GM21360 (cell line): ENCODE measurements at regions not wholly inside any gene's neighbourhood (a gene's known extent, or its start where the extent isn't known, plus 50 kb on each side); places are given as distances from the start of the nearest gene placed in this dataset.

ENCODE experiments used
- ATAC-seq: cut with Tn5 transposase; IDR thresholded peaks from one replicate; pipeline ENCODE4 v1.9.1; 2021; ENCODE audit warnings: mild to moderate bottlenecking, moderate library complexity; ENCODE audit not compliant: unreplicated experiment

DNA sequence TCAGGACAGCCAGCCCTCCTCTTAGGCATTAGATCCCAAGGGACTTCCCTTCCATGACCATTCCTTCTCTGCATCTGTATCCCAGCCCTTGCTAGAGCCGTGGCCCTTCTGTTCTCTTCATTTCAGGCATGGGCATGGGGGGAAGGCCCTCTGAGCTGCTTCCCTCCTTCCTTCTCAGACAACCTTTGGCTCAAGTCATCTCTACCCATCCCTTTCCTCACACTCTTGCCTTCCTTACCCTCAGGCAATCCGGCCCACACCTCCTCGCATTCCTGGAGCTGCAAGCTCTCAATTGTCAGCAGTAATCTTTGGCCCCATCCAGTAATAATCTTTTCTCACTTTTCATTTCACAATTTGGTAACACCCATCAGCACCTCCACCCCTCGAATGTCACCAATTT, 426.9 kb upstream of the JARID2 start:
- ATAC-seq = no peak

DNA sequence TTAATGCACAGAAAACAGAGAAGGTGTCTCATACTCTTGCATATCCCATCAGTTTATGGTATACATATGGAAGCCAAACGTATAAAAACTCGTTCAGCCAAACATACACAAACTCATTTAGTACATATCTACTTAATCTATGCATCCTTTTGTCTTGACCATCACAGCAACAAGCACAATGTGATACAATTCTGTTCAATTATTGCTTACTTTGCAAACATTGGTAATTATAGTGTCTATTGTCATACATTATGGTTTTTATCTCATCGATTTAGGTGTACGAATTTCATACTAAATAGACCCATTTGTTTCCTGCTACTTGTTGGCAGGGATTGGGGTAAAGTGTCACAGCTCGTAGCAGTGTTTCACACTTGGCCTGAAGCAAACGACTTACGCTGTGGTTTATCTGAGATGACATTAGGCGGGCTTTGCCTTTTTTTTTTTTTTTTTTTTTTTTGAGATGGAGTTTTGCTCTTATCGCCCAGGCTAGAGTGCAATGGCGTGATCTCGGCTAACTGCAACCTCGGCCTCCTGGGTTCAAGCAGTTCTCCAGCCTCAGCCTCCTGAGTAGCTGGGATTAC, 425.9 kb upstream of the JARID2 start:
- ATAC-seq = no peak

DNA sequence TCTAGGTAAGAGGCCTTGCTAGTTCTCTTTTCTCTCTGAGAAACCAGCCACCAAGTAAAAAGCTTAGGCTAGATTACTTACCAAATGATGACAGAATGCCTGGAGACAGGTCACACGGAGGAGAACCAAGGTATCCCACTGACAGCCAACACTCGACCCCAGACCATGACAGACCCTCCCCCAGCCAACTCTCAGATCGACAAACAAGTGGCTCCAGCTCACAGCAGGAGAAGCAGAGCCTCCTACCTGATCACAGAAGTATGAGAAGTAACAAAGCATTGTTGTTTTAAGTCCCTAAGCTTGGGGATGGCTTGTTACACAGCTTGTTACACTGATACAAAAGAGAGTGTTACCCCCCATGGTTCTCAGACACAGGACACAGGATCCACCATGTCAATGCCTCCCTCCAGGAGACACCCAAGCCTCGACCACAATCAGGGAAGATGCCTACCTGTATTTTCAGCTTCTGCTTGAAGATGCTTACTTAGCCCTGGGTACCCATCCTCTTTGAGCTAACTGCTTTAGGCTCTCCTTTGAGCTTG, 423.8 kb upstream of the JARID2 start:
- no peak for ATAC-seq

DNA sequence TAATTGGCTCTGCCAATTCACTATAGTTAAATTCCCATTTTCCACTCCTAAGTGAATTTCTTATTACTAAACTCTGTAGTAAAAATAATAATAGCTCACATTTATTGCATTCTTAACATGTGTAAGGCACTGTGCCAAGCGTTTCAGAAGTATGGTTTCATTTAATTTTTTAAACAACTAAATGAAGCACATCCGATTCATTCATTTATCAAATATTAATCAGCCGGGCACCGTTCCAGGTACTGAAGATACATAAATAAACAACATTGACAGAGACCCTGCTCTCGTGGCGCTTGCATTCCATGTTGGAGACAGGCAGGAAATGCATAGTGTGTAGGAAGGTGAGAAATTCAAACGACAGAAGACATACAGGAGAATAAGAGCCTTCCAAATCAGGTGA, 423.2 kb upstream of the JARID2 start:
- ATAC-seq = no peak

DNA sequence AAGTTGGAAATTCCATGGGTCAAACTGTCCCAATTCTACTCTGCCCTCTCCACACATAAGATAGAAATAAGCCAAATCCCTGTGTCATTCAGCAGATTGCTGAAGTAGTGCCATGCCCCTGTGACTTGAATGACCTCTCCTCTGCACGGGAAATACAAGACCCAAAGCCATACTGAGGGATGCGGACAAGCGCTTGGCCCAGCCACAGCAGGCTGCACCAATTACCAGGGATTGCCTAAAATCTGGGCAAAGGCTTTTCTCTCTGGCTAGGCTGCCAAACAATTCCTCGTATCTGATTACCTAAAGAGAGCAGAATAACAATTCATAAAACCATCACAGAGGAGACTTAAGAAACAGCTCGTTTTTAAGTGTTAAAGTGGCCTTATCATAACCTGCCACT, 421.8 kb upstream of the JARID2 start:
- no peak for ATAC-seq

DNA sequence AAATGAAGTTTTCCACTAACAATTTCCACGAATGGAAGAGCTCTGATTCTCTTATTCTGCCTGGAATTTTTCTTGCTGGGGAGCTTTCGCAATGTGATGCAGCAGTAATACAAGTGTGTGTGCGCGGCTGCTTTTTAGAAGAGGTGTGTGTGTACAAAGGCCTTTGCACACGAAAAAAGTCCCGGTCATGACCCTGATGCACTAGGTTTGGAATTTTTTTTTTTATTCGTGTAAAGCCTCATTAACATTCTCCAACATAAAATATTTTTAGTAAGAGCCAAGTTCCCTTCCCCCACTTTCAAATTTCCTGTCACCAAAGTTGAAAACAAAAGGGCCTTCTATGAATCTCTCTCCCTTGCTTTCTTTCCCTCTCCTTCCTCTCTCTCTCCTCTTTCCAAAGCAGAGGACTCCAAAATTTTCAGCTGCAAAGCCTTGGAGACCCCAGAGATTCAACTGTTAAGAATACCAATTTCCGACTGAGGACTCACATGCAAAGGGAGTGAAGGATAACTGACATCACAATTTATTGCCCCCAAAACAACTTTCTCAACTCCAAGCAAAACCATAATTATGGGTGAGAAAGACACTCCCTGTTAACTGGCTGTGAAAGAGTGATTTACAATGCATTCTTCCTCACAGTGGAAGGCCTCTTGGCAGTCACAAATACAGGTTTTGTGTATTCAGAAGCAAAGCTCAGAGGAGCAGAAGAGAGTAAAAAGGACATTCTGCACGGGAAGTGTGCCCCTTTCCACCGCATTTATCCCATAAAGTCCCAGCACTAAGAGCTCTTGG, 421.2 kb upstream of the JARID2 start:
- no peak for ATAC-seq

DNA sequence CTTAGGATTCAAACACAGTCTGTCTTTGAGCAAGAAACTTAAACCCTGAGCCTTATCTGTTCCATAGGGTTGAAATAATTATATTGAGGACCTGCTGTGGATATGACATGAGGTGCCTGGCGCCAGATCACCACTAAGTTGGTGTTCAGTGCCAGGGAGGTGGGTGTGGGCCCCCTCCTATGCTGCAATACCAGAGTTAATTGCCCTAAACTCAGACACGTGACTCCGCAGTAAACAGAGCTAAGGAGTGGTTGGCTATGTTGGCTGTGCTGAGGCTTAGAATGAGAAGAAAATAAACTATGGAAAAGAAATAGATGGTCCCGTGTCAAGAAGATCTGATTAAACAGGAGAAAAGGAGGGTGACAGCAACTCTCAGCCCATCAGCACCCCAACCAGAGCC, 419.4 kb upstream of the JARID2 start:
- ATAC-seq = no peak

DNA sequence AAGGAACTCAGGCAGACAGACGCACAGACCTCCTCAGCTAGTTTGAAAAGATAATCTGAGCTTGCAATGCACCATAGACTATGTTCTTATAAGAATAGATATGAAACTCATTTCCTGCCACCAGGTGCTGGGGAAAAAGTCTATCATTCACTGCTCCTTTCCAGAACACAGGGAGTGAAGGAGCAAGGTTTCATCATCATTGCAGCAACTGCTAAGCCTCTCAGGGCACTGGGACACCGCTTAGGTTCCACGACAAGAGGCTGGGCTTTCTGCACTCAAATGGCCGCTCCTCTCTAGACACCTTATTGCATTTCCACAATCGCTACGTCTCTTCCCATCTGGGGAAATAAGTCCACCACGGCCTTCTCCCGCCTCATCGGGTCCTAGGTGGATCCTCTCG, 418.5 kb upstream of the JARID2 start:
- ATAC-seq = no peak

DNA sequence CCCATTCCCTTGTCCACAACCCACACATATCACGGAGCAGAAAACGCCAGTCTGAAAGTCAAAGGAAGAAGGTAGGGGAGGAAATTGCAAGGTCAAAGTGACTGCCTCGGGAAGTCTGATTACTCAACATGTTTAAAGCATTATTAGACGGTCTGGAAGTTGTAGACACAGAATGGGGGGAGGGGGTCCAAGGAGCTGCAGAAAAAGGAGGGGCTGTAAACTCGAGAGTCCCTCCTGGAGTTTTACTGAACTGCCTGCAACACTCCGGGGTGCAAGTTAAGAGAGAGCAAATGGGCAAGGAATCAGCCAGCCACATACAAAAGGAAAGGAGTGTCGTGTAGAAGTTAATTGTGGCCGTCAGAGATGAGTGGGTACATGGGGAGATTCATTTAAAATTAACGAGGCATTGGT, 417.7 kb upstream of the JARID2 start:
- ATAC-seq = no peak

DNA sequence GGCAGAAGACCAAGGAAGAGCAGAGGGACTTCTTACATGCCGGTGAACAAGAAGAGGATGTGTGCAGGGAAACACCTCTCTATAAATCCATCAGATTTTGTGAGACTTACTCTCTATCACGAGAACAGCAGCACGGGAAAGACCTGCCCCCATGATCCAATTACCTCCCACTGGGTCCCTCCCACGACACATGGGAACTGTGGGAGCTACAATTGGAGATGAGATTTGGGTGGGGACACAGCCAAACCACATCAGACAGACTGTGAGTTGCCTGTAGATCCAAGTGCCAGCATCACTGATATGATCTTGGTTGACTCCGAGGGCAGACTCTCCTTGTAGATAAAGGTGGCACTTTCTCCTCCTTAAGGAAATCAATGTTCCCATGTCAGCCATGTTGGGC, 414.8 kb upstream of the JARID2 start:
- no peak for ATAC-seq

DNA sequence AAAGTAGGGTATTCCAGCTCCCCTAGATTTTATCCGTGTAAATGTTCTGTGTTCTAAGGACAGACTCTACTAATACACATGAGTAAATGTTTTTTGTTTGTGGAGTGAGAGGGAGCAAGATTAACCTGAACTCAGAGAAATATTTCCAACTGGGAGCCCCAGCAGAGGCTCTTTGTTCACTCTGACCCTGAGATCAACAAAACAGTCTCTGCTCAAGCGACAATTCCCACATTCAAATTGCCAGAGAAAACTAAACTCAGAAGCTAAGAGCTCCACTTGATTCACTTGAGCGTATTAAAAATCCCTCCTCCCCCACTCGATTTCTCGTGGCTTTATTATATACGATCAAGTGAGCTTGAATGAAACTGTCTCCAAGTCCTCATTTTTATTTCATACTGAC, 413.9 kb upstream of the JARID2 start:
- ATAC-seq = no peak

DNA sequence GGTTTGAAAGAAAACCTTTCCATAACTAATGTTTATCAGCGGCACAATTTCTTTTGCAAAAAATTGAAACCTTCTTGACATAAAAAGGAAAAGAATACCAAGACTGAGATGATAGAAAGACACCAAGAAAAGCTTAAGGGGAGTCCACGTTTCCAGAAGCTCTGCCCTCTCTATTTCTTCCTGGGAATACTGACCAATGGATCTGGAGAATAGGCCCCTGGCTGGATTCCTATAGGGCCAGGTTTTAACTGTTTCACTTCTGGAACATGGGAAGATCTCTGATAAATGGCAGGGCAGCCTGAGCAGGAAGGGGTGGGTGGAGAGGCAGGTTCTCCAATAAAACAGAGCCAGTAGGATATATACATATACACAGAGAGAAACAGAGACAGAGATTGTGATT, 413.4 kb upstream of the JARID2 start:
- no peak for ATAC-seq

DNA sequence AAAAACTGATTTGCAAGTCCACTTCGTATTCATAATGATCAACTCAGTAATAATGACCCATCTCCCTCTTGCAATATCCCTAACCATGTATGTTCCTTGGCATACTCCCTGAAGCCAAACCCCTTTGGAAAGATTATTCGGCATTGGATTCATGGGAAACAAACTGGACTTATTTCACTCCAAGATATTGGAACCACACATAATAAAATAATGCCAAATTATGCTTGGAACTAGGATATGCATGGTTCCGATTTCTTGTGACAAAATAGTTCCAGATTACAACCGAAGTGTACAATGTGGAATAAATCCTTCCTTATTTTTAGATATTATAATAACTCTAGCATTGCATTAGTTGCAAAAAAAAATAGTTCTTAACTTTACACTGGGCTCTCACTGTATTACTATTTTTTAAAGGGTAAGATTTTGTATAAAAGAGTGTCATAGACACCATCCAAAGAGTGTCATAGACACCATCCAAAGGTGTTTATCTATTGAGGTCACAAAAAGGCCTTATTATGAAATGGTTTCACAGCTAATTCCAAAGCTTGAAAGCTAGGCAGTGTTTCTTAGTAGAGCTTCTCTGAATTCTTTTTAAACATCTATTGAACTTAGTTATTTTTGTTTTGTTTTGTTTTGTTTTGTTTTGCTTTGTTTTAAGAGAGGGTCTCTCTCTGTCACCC, 410.9 kb upstream of the JARID2 start:
- no peak for ATAC-seq

DNA sequence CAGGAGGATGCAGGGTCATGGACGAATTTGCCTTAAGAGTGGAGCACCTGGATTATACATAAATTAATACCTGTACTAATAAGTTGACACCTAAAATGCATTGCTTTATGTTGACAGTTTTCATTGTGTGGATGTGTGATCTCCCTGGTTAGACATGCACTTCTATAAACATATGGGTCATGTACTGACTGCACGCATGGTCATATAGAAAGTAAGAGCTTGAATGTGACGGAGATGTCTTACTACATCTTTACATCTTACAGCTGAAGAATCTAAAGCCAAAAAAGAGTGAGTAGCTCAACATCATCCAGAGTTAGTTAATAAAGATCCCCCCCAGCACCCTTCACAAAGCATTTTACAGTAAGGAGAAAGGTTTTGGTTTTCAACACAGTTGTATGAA, 408.4 kb upstream of the JARID2 start:
- ATAC-seq = no peak

DNA sequence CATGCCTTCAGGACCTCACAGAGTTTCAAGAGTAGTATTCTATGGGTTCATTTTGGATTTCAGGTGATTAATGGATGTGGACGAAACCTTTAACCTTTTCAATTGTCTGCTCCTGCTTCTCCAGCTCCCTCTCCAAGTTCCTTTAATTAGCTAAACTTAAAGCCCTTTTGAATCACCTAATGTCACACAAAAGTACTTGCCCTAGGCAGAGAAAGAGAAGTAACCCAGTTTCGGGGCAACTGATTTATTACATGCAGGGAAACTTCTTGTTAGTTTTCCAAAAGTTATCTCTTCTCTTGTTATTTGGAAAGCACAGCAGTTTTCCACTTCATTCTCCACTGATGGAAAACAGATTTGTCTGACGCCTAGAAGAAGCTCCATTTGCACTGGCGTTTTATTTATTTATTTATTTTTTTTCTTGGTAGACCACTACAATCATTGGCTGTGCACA, 407.7 kb upstream of the JARID2 start:
- no peak for ATAC-seq

DNA sequence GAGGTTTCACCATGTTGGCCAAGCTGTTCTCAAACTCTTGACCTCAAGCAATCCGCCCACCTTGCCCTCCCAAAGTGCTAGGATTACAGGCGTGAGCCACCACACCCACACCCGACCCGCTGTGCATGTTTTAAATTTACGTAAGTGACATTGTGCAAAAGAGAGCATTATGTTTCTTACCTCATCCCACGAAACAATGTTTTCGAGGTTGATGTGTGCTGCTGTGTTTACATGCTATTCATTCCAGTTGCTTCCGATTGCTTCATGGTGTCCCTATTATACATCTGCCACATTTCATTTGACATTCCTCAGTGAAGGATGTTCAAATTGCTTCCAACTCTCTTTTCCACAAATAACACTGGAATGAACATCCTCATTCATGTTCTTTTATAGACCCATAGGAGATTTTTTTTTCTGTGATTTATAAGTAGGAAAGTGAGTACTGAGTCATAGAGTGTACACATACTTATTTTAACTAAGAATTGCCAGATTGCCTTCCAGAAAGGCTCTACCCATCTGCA, 403.9 kb upstream of the JARID2 start:
- no peak for ATAC-seq

DNA sequence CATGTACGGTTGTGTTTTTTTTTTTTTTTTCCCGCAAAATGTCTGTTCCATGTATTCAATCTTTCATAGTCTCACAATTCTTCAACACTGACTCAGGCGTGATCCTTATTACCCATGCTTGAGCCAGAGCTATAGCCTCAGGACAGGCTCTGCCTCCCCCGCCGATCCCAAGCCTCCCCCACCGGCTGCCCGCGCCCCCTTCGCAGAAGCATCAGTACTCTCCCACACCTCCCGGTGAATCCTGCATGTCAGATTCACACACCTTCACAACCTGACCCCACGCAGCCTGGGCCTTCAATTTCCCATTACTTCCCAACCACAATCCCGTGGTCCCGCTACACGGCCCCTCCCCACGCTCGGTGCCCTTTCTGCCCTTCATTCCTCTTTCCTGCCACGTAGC, 401.5 kb upstream of the JARID2 start:
- ATAC-seq = no peak

DNA sequence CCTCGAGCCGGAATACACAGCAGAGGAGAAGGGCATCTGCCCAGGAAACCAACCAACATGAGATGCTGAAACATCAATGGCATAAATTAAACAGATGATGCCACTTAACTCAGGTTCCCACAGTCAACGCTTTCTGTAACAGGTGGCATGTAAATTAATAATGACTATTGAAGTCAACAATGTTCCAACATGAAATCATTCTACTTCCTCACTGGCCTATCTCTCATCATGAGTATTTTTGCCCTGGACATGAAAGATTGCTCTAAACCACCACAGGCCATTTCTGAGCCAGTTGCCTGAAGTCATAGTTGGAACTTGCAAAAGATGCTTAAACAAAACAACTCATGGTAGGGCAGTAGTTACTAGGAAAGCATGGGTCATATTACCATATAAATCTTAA, 397.9 kb upstream of the JARID2 start:
- no peak for ATAC-seq

DNA sequence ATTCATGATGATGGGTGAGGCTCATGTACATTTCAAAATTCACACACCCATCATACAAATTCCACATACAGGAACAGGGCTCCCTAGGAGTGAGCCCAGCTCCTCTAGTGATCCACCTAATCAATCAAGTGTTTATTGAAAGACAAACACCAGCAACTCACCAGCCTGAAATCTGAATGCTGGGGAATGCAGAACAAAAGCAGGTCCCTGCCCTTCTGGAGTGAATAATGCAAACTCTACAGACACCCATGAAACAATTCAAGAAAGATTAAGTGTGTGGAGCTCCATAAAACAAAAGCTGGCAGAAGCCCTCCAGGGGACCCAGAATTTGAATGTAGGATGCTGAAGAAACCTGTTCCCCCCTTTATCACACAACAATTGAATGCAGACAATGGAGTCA, 396.7 kb upstream of the JARID2 start:
- ATAC-seq = no peak

DNA sequence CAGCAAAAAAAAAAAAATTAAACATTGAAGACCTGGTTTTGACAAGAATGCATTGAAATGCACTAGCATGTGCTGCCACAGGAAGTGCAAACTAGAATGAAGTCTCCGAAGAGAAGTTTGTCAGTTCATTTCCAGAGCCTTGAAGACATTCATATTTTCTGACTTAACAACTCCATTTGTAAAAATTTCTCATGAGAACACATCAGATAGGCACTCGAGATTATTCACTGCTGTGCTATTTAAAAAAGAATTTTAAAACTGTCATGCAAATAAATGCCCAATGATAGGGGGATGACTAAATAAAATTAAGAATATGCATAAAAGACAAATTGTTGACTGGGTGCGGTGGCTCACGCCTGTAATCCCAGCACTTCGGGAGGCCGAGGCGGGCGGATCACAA, 394.6 kb upstream of the JARID2 start:
- ATAC-seq = no peak

DNA sequence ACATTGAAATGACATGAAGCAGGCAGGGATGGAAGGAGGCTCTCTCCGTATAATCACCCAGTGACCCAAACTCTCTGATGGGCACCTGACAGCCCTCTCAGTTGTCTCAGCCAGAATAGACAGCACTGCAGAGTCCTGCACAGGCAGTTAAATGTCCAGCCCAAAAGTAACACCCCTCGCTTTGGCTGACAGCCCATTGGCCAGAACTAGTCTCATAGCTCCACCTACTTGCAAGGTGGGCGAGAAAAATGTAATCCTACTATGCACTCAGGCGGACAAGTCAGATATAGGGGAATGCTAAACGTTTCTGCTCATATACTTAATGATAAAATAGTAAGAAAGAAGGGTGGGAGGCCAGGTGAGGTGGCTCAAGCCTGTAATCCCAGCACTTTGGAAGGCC, 393.5 kb upstream of the JARID2 start:
- no peak for ATAC-seq

DNA sequence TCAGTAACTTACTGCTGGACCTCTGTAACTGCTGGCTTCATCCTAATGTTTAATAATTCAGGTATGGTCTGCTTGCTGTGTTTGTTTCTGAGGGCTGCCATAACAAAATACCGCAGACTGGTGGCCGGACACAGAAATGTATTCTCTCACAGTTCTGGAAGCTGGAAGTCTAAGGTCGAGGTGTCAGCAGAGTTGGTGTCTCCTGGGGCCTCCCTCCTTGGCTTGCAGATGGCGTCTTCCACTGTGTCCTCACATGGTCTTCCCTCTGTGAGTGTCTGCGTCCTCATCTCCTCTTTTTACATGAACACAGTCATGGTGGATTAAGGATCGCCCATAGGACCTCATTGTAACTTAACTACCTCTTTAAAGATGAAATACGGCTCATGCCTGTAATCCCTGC, 389.7 kb upstream of the JARID2 start:
- no peak for ATAC-seq
